B cell (primary cell): ENCODE measurements at regions not wholly inside any gene's neighbourhood (a gene's known extent, or its start where the extent isn't known, plus 50 kb on each side); places are given as distances from the start of the nearest gene placed in this dataset.
A peak's percentile ranks its signal among the peaks of the same experiment; 100 is the strongest.

Experiments
- ATAC-seq: fragments of 200-7000 bp; cut with Tn5 transposase; one replicate; pipeline ENCODE4 v1.10.0; 2021; ENCODE audit warnings: low read depth, mild to moderate bottlenecking, moderate number of reproducible peaks, moderate library complexity
- CTCF ChIA-PET: fragments of 350-600 bp; sonication (Branson Sonifier 250); formaldehyde crosslinking; loops from one replicate; lab custom pipeline; 2021; ENCODE audit warnings: antibody characterized with exemption, inconsistent platforms; lab: Charles Lee
- POLR2A ChIA-PET: fragments of 350-600 bp; sonication (Branson Sonifier 250); formaldehyde crosslinking; loops from one replicate; lab custom pipeline; 2021; ENCODE audit warnings: antibody characterized with exemption; lab: Charles Lee
- DNase-seq: peaks from one replicate; pipeline ENCODE4 v3.0.0; 2013
- H2AFZ ChIP-seq: 2 replicates; pipeline ENCODE4 v1.6.1; 2012; ENCODE audit warnings: mild to moderate bottlenecking, low read depth, low read length; ENCODE audit not compliant: insufficient read depth, poor library complexity, severe bottlenecking
- H3K27ac ChIP-seq, 2 donors: 1 replicate in 1 of 2; 2 replicates in 1 of 2; pipeline ENCODE4 v1.5.1; 2012 to 2013; ENCODE audit warnings: low read length in 2 of 2, mild to moderate bottlenecking in 2 of 2, moderate library complexity in 1 of 2
- H3K27me3 ChIP-seq, 4 experiments: fragments of 200-600 bp in 1 of 4; sonication (generic) in 1 of 4; replicated peaks in 1 of 4; 1 replicate in 2 of 4; 2 replicates in 2 of 4; pipeline versions ENCODE4 v1.6.1 to v1.7.0; 2013 to 2016; ENCODE audit warnings: low read length in 3 of 4, mild to moderate bottlenecking in 2 of 4, mixed read lengths in 1 of 4, moderate library complexity in 1 of 4; ENCODE audit not compliant: insufficient read depth in 4 of 4, control insufficient read depth in 3 of 4; ENCODE audit errors: control extremely low read depth in 1 of 4
- H3K36me3 ChIP-seq, 2 experiments: replicated peaks in 1 of 2; 1 replicate in 1 of 2; 2 replicates in 1 of 2; pipeline versions ENCODE4 v1.6.1 to v1.7.1; 2013; ENCODE audit warnings: low read length in 1 of 2; ENCODE audit not compliant: insufficient read depth in 2 of 2, control insufficient read depth in 1 of 2; ENCODE audit errors: control extremely low read depth in 1 of 2, extremely low read depth in 1 of 2
- H3K4me1 ChIP-seq, 2 donors: fragments of 200-600 bp in 1 of 2; sonication (generic) in 1 of 2; 1 replicate in 1 of 2; 2 replicates in 1 of 2; pipeline versions ENCODE4 v1.5.1 to v1.6.1; 2013 to 2017; ENCODE audit warnings: low read length in 2 of 2; ENCODE audit not compliant: control insufficient read depth in 2 of 2, insufficient read depth in 2 of 2
- H3K4me2 ChIP-seq: replicated peaks from 2 replicates; pipeline ENCODE3; 2012; ENCODE audit warnings: mild to moderate bottlenecking, low read depth, low read length; ENCODE audit not compliant: poor library complexity, severe bottlenecking
- H3K4me3 ChIP-seq, 5 experiments: fragments of 200-600 bp in 1 of 5; sonication (generic) in 1 of 5; 1 replicate in 3 of 5; 2 replicates in 2 of 5; pipeline versions ENCODE4 v1.5.1 to v1.7.0; 2011 to 2016; ENCODE audit warnings: low read length in 4 of 5, mild to moderate bottlenecking in 4 of 5, low read depth in 2 of 5, control low read depth in 1 of 5, moderate library complexity in 1 of 5; ENCODE audit not compliant: insufficient read depth in 1 of 5; ENCODE audit errors: control extremely low read depth in 1 of 5, extremely low read depth in 1 of 5
- H3K79me2 ChIP-seq: fragments of 200-600 bp; sonication (generic); one replicate; pipeline ENCODE4 v1.6.0; 2016; ENCODE audit warnings: low read length; ENCODE audit not compliant: control insufficient read depth, insufficient read depth
- H3K9ac ChIP-seq: fragments of 200-600 bp; sonication (generic); 2 replicates; pipeline ENCODE4 v1.6.1; 2017; ENCODE audit warnings: mild to moderate bottlenecking, low read length, moderate library complexity
- H3K9me3 ChIP-seq, 3 donors: one replicate each; pipeline versions ENCODE4 v1.6.1 to v1.7.1; 2013; ENCODE audit warnings: low read length in 2 of 3; ENCODE audit not compliant: control insufficient read depth in 2 of 3, insufficient read depth in 1 of 3; ENCODE audit errors: control extremely low read depth in 1 of 3
- H4K20me1 ChIP-seq: 2 replicates; pipeline ENCODE4 v1.6.0; 2012; ENCODE audit warnings: mild to moderate bottlenecking, low read length; ENCODE audit not compliant: insufficient read depth, control insufficient read depth, poor library complexity, severe bottlenecking
- H3K27ac Mint-ChIP-seq: one replicate; pipeline ENCODE4 v1.8.0; 2021; ENCODE audit warnings: mixed read lengths
- H3K27me3 Mint-ChIP-seq: one replicate; pipeline ENCODE4 v1.8.0; 2021; ENCODE audit warnings: mixed read lengths
- H3K4me1 Mint-ChIP-seq: one replicate; pipeline ENCODE4 v1.8.0; 2021; ENCODE audit warnings: mixed read lengths
- H3K4me3 Mint-ChIP-seq: one replicate; pipeline ENCODE4 v1.8.0; 2021; ENCODE audit warnings: mixed read lengths
- H3K9me3 Mint-ChIP-seq: one replicate; pipeline ENCODE4 v1.8.0; 2022; ENCODE audit warnings: mixed read lengths; ENCODE audit not compliant: insufficient read depth
- EZH2 ChIP-seq: IDR thresholded peaks from 2 replicates; pipeline ENCODE4 v1.6.1; 2012; ENCODE audit warnings: borderline replicate concordance, low read depth, mild to moderate bottlenecking, moderate library complexity, low read length; ENCODE audit not compliant: insufficient read depth, poor library complexity, severe bottlenecking
- WGBS: methylation state at CpG from one replicate; pipeline ENCODE4 v1.1.5; 2013; ENCODE audit warnings: missing lambda C conversion rate; ENCODE audit not compliant: insufficient coverage; 5-methylcytosine and 5-hydroxymethylcytosine counted together
- intact Hi-C: fragments of 100-400 bp; cut with micrococcal nuclease; formaldehyde crosslinking; loops from one replicate; pipeline ENCODE4 v1.10.0; 2022
- TF ChIP-seq, protein P1 (sequence below): fragments of 200-600 bp; IDR thresholded peaks from one replicate; pipeline ENCODE4 v1.8.0; 2022; ENCODE audit warnings: antibody characterized with exemption, mild to moderate bottlenecking

DNA sequence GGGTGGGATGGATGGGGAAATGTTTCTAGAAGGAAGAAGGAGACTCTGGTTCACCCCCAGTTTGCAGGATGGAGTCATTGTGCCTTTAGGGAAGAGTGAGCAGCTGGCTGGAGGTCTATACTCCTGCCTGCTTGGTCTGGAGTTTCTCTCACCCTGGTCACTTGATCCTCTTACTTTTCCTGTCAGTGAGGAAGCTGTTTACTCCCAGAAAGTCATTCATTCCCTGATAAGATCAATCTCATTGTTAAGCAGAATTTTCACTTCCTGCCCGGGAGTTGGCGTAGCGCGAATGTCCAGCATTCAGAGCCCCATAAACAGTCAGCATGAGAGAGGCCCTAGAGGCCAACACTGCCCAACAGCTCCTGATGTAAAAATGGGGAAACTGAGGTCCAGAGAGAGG, 70.4 kb upstream of the SIRPA start:
- 91% methylated on average over 4 of the region's 4 CpGs for WGBS
- no peak for ATAC-seq
- Histone ChIP-seq H3K4me3 (no peak overlapping the region), H3K27me3 (peaks cover 0 to 5% (median 0%) of the 10 kb centered on the region in 4 experiments), H3K36me3 (no peaks in the 10 kb centered on the region), H3K79me2 (no peaks in the 10 kb centered on the region), H4K20me1 (no peaks in the 10 kb centered on the region), H3K27ac (no peak overlapping the region), H3K9ac (no peak overlapping the region), H2AFZ (no peak overlapping the region), H3K9me3 (peaks cover 4 to 39% (median 33%) of the 10 kb centered on the region in 3 donors), H3K4me2 (no peak overlapping the region), H3K4me1 (peaks cover 5 to 16% of the 10 kb centered on the region in 2 donors)
- POLR2A ChIA-PET: no interaction called here
- peaks cover 24% of the 10 kb centered on the region for H3K4me1 Mint-ChIP-seq
- no peak for DNase-seq
- no peak for TF ChIP-seq EZH2
- TF ChIP-seq, protein P1, sequence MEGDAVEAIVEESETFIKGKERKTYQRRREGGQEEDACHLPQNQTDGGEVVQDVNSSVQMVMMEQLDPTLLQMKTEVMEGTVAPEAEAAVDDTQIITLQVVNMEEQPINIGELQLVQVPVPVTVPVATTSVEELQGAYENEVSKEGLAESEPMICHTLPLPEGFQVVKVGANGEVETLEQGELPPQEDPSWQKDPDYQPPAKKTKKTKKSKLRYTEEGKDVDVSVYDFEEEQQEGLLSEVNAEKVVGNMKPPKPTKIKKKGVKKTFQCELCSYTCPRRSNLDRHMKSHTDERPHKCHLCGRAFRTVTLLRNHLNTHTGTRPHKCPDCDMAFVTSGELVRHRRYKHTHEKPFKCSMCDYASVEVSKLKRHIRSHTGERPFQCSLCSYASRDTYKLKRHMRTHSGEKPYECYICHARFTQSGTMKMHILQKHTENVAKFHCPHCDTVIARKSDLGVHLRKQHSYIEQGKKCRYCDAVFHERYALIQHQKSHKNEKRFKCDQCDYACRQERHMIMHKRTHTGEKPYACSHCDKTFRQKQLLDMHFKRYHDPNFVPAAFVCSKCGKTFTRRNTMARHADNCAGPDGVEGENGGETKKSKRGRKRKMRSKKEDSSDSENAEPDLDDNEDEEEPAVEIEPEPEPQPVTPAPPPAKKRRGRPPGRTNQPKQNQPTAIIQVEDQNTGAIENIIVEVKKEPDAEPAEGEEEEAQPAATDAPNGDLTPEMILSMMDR: no peak
- peaks cover 23% of the 10 kb centered on the region for H3K9me3 Mint-ChIP-seq
- H3K27me3 Mint-ChIP-seq: peaks cover 4% of the 10 kb centered on the region
- intact Hi-C loops: no loop called here
- CTCF ChIA-PET: interaction anchor here (1.0 to 1.2 kb wide), 2 partner anchors 20 to 23 kb away, joined by 3 read pairs; no protein-coding TSS in a partner anchor
- H3K27ac Mint-ChIP-seq: no peak overlapping the region
- H3K4me3 Mint-ChIP-seq: no peak overlapping the region

DNA sequence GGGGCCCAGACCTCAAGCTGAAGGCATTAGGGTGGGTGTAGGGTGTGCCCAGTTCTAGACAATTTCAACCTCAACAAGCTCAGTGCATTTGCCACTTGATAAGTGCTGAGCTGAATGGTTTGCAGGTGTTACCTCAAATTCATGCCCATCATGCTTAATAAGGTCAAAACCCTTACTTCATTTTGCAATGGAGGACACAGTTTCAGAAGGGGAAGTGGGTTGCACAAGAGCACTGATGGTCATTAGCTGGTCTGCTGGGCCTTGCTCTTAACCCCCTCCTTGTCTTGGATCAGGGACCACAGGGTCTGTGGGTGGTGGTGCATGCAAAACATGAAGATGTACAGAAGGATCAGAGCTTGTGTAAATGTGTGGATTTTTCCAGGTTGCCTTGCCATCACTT, 71.0 kb upstream of the SIRPA start:
- peaks cover 23% of the 10 kb centered on the region for H3K9me3 Mint-ChIP-seq
- TF ChIP-seq EZH2: no peak
- Histone ChIP-seq H2AFZ (no peak overlapping the region), H3K4me3 (no peak overlapping the region), H3K79me2 (no peaks in the 10 kb centered on the region), H3K9me3 (peaks cover 4 to 39% (median 33%) of the 10 kb centered on the region in 3 donors), H3K27ac (no peak overlapping the region), H3K4me1 (peaks cover 5 to 20% of the 10 kb centered on the region in 2 donors), H3K4me2 (no peak overlapping the region), H3K9ac (no peak overlapping the region), H3K36me3 (no peaks in the 10 kb centered on the region), H4K20me1 (no peaks in the 10 kb centered on the region), H3K27me3 (peaks cover 0 to 5% (median 0%) of the 10 kb centered on the region in 4 experiments)
- intact Hi-C loops: no loop called here
- DNase-seq (no peak), ATAC-seq (no peak)
- no peak overlapping the region for H3K4me3 Mint-ChIP-seq
- peak overlapping the region; percentile 38 for H3K27ac Mint-ChIP-seq
- ChIA-PET POLR2A (no interaction called here), CTCF (interaction anchor here (1.0 to 1.2 kb wide), 2 partner anchors 20 to 22 kb away, joined by 3 read pairs; no protein-coding TSS in a partner anchor)
- H3K27me3 Mint-ChIP-seq: peaks cover 4% of the 10 kb centered on the region
- peaks cover 25% of the 10 kb centered on the region for H3K4me1 Mint-ChIP-seq
